ENCODE measurements at regions not wholly inside any gene's neighbourhood (a gene's known extent, or its start where the extent isn't known, plus 50 kb on each side); places are given as distances from the start of the nearest gene placed in this dataset.

DNA sequence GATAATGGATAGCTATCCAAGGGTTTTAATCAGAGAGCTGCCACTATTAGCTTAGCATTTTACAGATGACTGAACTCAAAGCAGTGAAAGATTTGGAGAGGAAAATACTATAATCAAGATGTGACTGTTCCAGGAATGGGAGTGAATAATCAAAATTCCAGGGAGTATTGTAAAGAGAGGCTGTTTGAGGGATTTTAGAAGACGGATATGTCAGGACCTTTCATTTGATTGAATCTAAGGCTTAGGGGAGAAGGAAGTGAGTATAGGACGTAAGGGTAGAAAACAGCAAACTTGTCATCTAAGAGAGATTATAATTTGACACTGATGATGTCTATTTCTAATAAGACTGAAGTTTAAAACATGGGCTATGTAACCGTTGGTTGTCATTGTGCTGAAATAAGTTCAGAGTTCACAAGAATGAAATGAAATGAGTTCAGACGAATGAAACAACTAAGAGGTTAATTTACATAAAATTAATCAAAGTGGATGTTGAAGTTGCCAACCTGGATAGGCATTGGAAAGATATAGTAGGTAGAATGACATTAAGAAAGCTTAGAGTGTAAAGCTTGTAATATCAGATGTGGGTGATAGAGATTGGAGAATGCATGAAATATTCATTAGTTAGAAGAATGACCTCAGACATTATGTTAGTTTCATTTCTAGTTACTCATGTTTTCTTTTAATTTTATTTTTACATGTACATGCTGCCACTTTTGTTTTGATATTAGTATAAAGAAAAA lies 842.8 kb downstream of the SI start:
- Histone ChIP-seq H3K4me1 (ENCODE audit: control insufficient read depth, insufficient read depth, low read length) (no peaks in the 10 kb centered on the region), H3K27ac (ENCODE audit: extremely low read depth, low read depth, low read length) (no peak overlapping the region), H3K36me3 (ENCODE audit: control insufficient read depth in 2 of 2, insufficient read depth in 1 of 2, low read length in 2 of 2) (no peaks in the 10 kb centered on the region), H3K9me3 (ENCODE audit: control insufficient read depth, insufficient read depth, low read depth, low read length) (no peaks in the 10 kb centered on the region), H3K4me3 (ENCODE audit: low read depth, low read length) (no peak overlapping the region)
- POLR2A ChIA-PET = no interaction called here
- CTCF ChIA-PET = no interaction called here
- TF ChIP-seq ZNF350 (tag by site-specific recombination; IDR thresholded peaks at IDR 0.05) (no peak), SCRT1 (tag by site-specific recombination; IDR thresholded peaks at IDR 0.05; ENCODE audit: borderline replicate concordance) (no peak), SETDB1 (IDR thresholded peaks at IDR 0.05; ENCODE audit: insufficient read length, low read length) (no peak), ZFP69B (tag by site-specific recombination; IDR thresholded peaks at IDR 0.05) (no peak), KLF9 (tag by site-specific recombination; IDR thresholded peaks at IDR 0.05; ENCODE audit: low read depth) (no peak), ZNF175 (tag by site-specific recombination; IDR thresholded peaks at IDR 0.05) (no peak), ZNF133 (tag by site-specific recombination; IDR thresholded peaks at IDR 0.05) (no peak), KLF17 (tag by site-specific recombination; IDR thresholded peaks at IDR 0.05) (no peak), ZNF837 (tag by site-specific recombination; IDR thresholded peaks at IDR 0.05) (no peak), ZFP37 (tag by site-specific recombination; IDR thresholded peaks at IDR 0.05) (no peak), ZNF404 (tag by site-specific recombination; IDR thresholded peaks at IDR 0.05) (no peak)

GRCh38 chr3:164233951-164234350 lies 844.3 kb downstream of the SI start:
- H3K4me3 ChIP-seq (ENCODE audit: low read depth, low read length) = no peak overlapping the region
- ChIA-PET POLR2A (no interaction called here), CTCF (no interaction called here)
- TF ChIP-seq ZNF670 (tag by site-specific recombination; IDR thresholded peaks at IDR 0.05; ENCODE audit: low read depth) (no peak), SCRT1 (tag by site-specific recombination; IDR thresholded peaks at IDR 0.05; ENCODE audit: borderline replicate concordance) (no peak), ZSCAN23 (tag by site-specific recombination; IDR thresholded peaks at IDR 0.05) (no peak), ZNF626 (tag by site-specific recombination; IDR thresholded peaks at IDR 0.05) (no peak), ZSCAN16 (tag by site-specific recombination; IDR thresholded peaks at IDR 0.05) (no peak), ZNF239 (tag by site-specific recombination; IDR thresholded peaks at IDR 0.05) (no peak), ZNF155 (tag by site-specific recombination; IDR thresholded peaks at IDR 0.05) (no peak), MEIS1 (CRISPR knock-in tag; IDR thresholded peaks at IDR 0.05; ENCODE audit: borderline replicate concordance) (no peak), GFI1B (tag by site-specific recombination; IDR thresholded peaks at IDR 0.05) (no peak), ZBTB7A (tag by site-specific recombination; IDR thresholded peaks at IDR 0.05; ENCODE audit: low read depth) (no peak), ZNF416 (tag by site-specific recombination; IDR thresholded peaks at IDR 0.05) (no peak), IKZF3 (tag by site-specific recombination; IDR thresholded peaks at IDR 0.05) (no peak)
- no peaks in the 10 kb centered on the region for H3K9me3 ChIP-seq (ENCODE audit: control insufficient read depth, insufficient read depth, low read depth, low read length)
- H3K27ac ChIP-seq (ENCODE audit: extremely low read depth, low read depth, low read length) = no peak overlapping the region
- H3K36me3 ChIP-seq (ENCODE audit: control insufficient read depth in 2 of 2, insufficient read depth in 1 of 2, low read length in 2 of 2) = no peaks in the 10 kb centered on the region
- no peaks in the 10 kb centered on the region for H3K4me1 ChIP-seq (ENCODE audit: control insufficient read depth, insufficient read depth, low read length)

GRCh38 chr3:164231718-164232117 lies 846.6 kb downstream of the SI start:
- POLR2A ChIA-PET = no interaction called here
- no peak for TF ChIP-seq ZNF155 (tag by site-specific recombination; IDR thresholded peaks at IDR 0.05)
- TF ChIP-seq HOXC10 (CRISPR knock-in tag; IDR thresholded peaks at IDR 0.05) = no peak
- TF ChIP-seq, protein P1, sequence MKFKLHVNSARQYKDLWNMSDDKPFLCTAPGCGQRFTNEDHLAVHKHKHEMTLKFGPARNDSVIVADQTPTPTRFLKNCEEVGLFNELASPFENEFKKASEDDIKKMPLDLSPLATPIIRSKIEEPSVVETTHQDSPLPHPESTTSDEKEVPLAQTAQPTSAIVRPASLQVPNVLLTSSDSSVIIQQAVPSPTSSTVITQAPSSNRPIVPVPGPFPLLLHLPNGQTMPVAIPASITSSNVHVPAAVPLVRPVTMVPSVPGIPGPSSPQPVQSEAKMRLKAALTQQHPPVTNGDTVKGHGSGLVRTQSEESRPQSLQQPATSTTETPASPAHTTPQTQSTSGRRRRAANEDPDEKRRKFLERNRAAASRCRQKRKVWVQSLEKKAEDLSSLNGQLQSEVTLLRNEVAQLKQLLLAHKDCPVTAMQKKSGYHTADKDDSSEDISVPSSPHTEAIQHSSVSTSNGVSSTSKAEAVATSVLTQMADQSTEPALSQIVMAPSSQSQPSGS (tag by site-specific recombination; IDR thresholded peaks at IDR 0.05; ENCODE audit: low read depth) = peak; percentile 68

More at GRCh38 chr3:164231718-164232117, 846.6 kb downstream of the SI start:
- H3K9me3 ChIP-seq (ENCODE audit: control insufficient read depth, insufficient read depth, low read depth, low read length) = no peaks in the 10 kb centered on the region
- H3K36me3 ChIP-seq (ENCODE audit: control insufficient read depth in 2 of 2, insufficient read depth in 1 of 2, low read length in 2 of 2) = no peaks in the 10 kb centered on the region
- CTCF ChIA-PET = no interaction called here
- H3K27ac ChIP-seq (ENCODE audit: extremely low read depth, low read depth, low read length) = no peak overlapping the region
- H3K4me3 ChIP-seq (ENCODE audit: low read depth, low read length) = no peak overlapping the region
- no peaks in the 10 kb centered on the region for H3K4me1 ChIP-seq (ENCODE audit: control insufficient read depth, insufficient read depth, low read length)

Data from HEK293 (cell line).